ENCODE measurements at regions not wholly inside any gene's neighbourhood (a gene's known extent, or its start where the extent isn't known, plus 50 kb on each side); places are given as distances from the start of the nearest gene placed in this dataset.
"Not testable (repeated sequence)": the region's sequence is repeated elsewhere in the genome, so short reads cannot be mapped to it uniquely, and the experiment has no call there.

- ATAC-seq (ENCODE audit: low FRiP score) = no peak
Observed at GRCh38 chr14:21804981-21805380, 131.4 kb upstream of the OR4E1 start.

GRCh38 chr14:21802441-21802840 is 128.8 kb upstream of the OR4E1 start:
- H3K9me3 ChIP-seq (ENCODE audit: control insufficient read depth, low read length) = no peaks in the 10 kb centered on the region
- 67 to 68% methylated on average over 1 of the region's 1 CpG for WGBS, 2 donors

More at GRCh38 chr14:21804981-21805380, 131.4 kb upstream of the OR4E1 start:
- no peak for DNase-seq
- Histone ChIP-seq H3K27me3 (ENCODE audit: control insufficient read depth in 1 of 2, insufficient read depth in 2 of 2, low read length in 1 of 2) (no peaks in the 10 kb centered on the region), H3K9me3 (ENCODE audit: control insufficient read depth, low read length) (no peaks in the 10 kb centered on the region), H3K4me3 (ENCODE audit: low read length in 2 of 2) (no peak overlapping the region), H3K36me3 (ENCODE audit: control insufficient read depth in 1 of 2, insufficient read depth in 2 of 2, low read length in 1 of 2) (no peaks in the 10 kb centered on the region), H3K27ac (ENCODE audit: low read depth in 1 of 2, low read length in 2 of 2) (no peak overlapping the region), H3K4me1 (ENCODE audit: control insufficient read depth in 1 of 2, insufficient read depth in 2 of 2, low read length in 2 of 2) (no peaks in the 10 kb centered on the region)
- intact Hi-C loops (cut with DNase I) = no loop called here
- 72 to 83% methylated on average over 2 of the region's 2 CpGs for WGBS, 2 donors

GRCh38 chr14:21796916-21797315 is 123.3 kb upstream of the OR4E1 start:
- Histone ChIP-seq H3K4me3 (ENCODE audit: low read length in 2 of 2) (no peak overlapping the region), H3K36me3 (ENCODE audit: control insufficient read depth in 1 of 2, insufficient read depth in 2 of 2, low read length in 1 of 2) (no peaks in the 10 kb centered on the region), H3K27me3 (ENCODE audit: control insufficient read depth in 1 of 2, insufficient read depth in 2 of 2, low read length in 1 of 2) (no peaks in the 10 kb centered on the region), H3K27ac (ENCODE audit: low read depth in 1 of 2, low read length in 2 of 2) (no peak overlapping the region), H3K9me3 (ENCODE audit: control insufficient read depth, low read length) (no peaks in the 10 kb centered on the region), H3K4me1 (ENCODE audit: control insufficient read depth in 1 of 2, insufficient read depth in 2 of 2, low read length in 2 of 2) (no peaks in the 10 kb centered on the region)
- DNase-seq = no peak
- no peak for ATAC-seq (ENCODE audit: low FRiP score)
- WGBS, 2 donors = 50 to 52% methylated on average over 2 of the region's 2 CpGs
- intact Hi-C loops (cut with DNase I) = no loop called here

More at GRCh38 chr14:21802441-21802840, 128.8 kb upstream of the OR4E1 start:
- intact Hi-C loops (cut with DNase I) = no loop called here
- DNase-seq = no peak
- no peak for ATAC-seq (ENCODE audit: low FRiP score)
- H3K4me1 ChIP-seq (ENCODE audit: control insufficient read depth in 1 of 2, insufficient read depth in 2 of 2, low read length in 2 of 2) = no peaks in the 10 kb centered on the region
- H3K36me3 ChIP-seq (ENCODE audit: control insufficient read depth in 1 of 2, insufficient read depth in 2 of 2, low read length in 1 of 2) = no peaks in the 10 kb centered on the region
- H3K27me3 ChIP-seq (ENCODE audit: control insufficient read depth in 1 of 2, insufficient read depth in 2 of 2, low read length in 1 of 2) = no peaks in the 10 kb centered on the region
- H3K27ac ChIP-seq (ENCODE audit: low read depth in 1 of 2, low read length in 2 of 2) = no peak overlapping the region
- no peak overlapping the region for H3K4me3 ChIP-seq (ENCODE audit: low read length in 2 of 2)

GRCh38 chr14:21795456-21795855 is 121.8 kb upstream of the OR4E1 start:
- WGBS, 2 donors = 28 to 31% methylated on average over 2 of the region's 2 CpGs
- H3K9me3 ChIP-seq (ENCODE audit: control insufficient read depth, low read length) = no peaks in the 10 kb centered on the region
- ATAC-seq (ENCODE audit: low FRiP score) = no peak
- no peak overlapping the region for H3K27ac ChIP-seq (ENCODE audit: low read depth in 1 of 2, low read length in 2 of 2)
- no peaks in the 10 kb centered on the region for H3K27me3 ChIP-seq (ENCODE audit: control insufficient read depth in 1 of 2, insufficient read depth in 2 of 2, low read length in 1 of 2)
- no peak for DNase-seq
- no peaks in the 10 kb centered on the region for H3K36me3 ChIP-seq (ENCODE audit: control insufficient read depth in 1 of 2, insufficient read depth in 2 of 2, low read length in 1 of 2)
- no peaks in the 10 kb centered on the region for H3K4me1 ChIP-seq (ENCODE audit: control insufficient read depth in 1 of 2, insufficient read depth in 2 of 2, low read length in 2 of 2)
- H3K4me3 ChIP-seq (ENCODE audit: low read length in 2 of 2) = no peak overlapping the region
- intact Hi-C loops (cut with DNase I) = no loop called here

GRCh38 chr14:21791749-21792148 is 118.1 kb upstream of the OR4E1 start:
- Histone ChIP-seq H3K4me1 (ENCODE audit: control insufficient read depth in 1 of 2, insufficient read depth in 2 of 2, low read length in 2 of 2) (no peaks in the 10 kb centered on the region), H3K9me3 (ENCODE audit: control insufficient read depth, low read length) (no peaks in the 10 kb centered on the region), H3K4me3 (ENCODE audit: low read length in 2 of 2) (no peak overlapping the region), H3K27me3 (ENCODE audit: control insufficient read depth in 1 of 2, insufficient read depth in 2 of 2, low read length in 1 of 2) (no peaks in the 10 kb centered on the region), H3K36me3 (ENCODE audit: control insufficient read depth in 1 of 2, insufficient read depth in 2 of 2, low read length in 1 of 2) (no peaks in the 10 kb centered on the region), H3K27ac (ENCODE audit: low read depth in 1 of 2, low read length in 2 of 2) (no peak overlapping the region)
- no peak for DNase-seq
- no peak for ATAC-seq (ENCODE audit: low FRiP score)
- intact Hi-C loops (cut with DNase I) = no loop called here
- 46 to 49% methylated on average over 6 of the region's 6 CpGs for WGBS, 2 donors

GRCh38 chr14:21788687-21789086 is 115.1 kb upstream of the OR4E1 start:
- intact Hi-C loops (cut with DNase I); H3K36me3 ChIP-seq (ENCODE audit: control insufficient read depth in 1 of 2, insufficient read depth in 2 of 2, low read length in 1 of 2); H3K27me3 ChIP-seq (ENCODE audit: control insufficient read depth in 1 of 2, insufficient read depth in 2 of 2, low read length in 1 of 2); DNase-seq; H3K4me3 ChIP-seq (ENCODE audit: low read length in 2 of 2); H3K9me3 ChIP-seq (ENCODE audit: control insufficient read depth, low read length); H3K4me1 ChIP-seq (ENCODE audit: control insufficient read depth in 1 of 2, insufficient read depth in 2 of 2, low read length in 2 of 2); H3K27ac ChIP-seq (ENCODE audit: low read depth in 1 of 2, low read length in 2 of 2); ATAC-seq (ENCODE audit: low FRiP score): not testable (repeated sequence)
- WGBS, 2 donors = 69 to 71% methylated on average over 1 of the region's 1 CpG

GRCh38 chr14:21787242-21787641 is 113.6 kb upstream of the OR4E1 start:
- ATAC-seq (ENCODE audit: low FRiP score); H3K27ac ChIP-seq (ENCODE audit: low read depth in 1 of 2, low read length in 2 of 2); intact Hi-C loops (cut with DNase I); DNase-seq; H3K9me3 ChIP-seq (ENCODE audit: control insufficient read depth, low read length); H3K27me3 ChIP-seq (ENCODE audit: control insufficient read depth in 1 of 2, insufficient read depth in 2 of 2, low read length in 1 of 2); H3K36me3 ChIP-seq (ENCODE audit: control insufficient read depth in 1 of 2, insufficient read depth in 2 of 2, low read length in 1 of 2); H3K4me3 ChIP-seq (ENCODE audit: low read length in 2 of 2); H3K4me1 ChIP-seq (ENCODE audit: control insufficient read depth in 1 of 2, insufficient read depth in 2 of 2, low read length in 2 of 2): not testable (repeated sequence)
- 86 to 92% methylated on average over 1 of the region's 1 CpG for WGBS, 2 donors

- H3K36me3 ChIP-seq (ENCODE audit: control insufficient read depth in 1 of 2, insufficient read depth in 2 of 2, low read length in 1 of 2) = no peaks in the 10 kb centered on the region
- no peak overlapping the region for H3K4me3 ChIP-seq (ENCODE audit: low read length in 2 of 2)
- intact Hi-C loops (cut with DNase I) = no loop called here
- no peaks in the 10 kb centered on the region for H3K27me3 ChIP-seq (ENCODE audit: control insufficient read depth in 1 of 2, insufficient read depth in 2 of 2, low read length in 1 of 2)
- no peak overlapping the region for H3K27ac ChIP-seq (ENCODE audit: low read depth in 1 of 2, low read length in 2 of 2)
- 83 to 90% methylated on average over 6 of the region's 6 CpGs for WGBS, 2 donors
- no peak for ATAC-seq (ENCODE audit: low FRiP score)
- DNase-seq = no peak
- H3K4me1 ChIP-seq (ENCODE audit: control insufficient read depth in 1 of 2, insufficient read depth in 2 of 2, low read length in 2 of 2) = no peaks in the 10 kb centered on the region
- no peaks in the 10 kb centered on the region for H3K9me3 ChIP-seq (ENCODE audit: control insufficient read depth, low read length)
Observed at GRCh38 chr14:21781543-21781942, 107.9 kb upstream of the OR4E1 start.

GRCh38 chr14:21780429-21781084 is 106.9 kb upstream of the OR4E1 start:
- 75 to 82% methylated on average over 14 of the region's 14 CpGs for whole genome bisulfite sequencing, 2 donors
- H3K27me3 ChIP-seq (ENCODE audit: control insufficient read depth in 1 of 2, insufficient read depth in 2 of 2, low read length in 1 of 2) = no peaks in the 10 kb centered on the region
- ATAC-seq (ENCODE audit: low FRiP score) = no peak
- H3K27ac ChIP-seq (ENCODE audit: low read depth in 1 of 2, low read length in 2 of 2) = no peak overlapping the region
- H3K4me3 ChIP-seq (ENCODE audit: low read length in 2 of 2) = no peak overlapping the region
- DNase-seq = no peak
- no peaks in the 10 kb centered on the region for H3K36me3 ChIP-seq (ENCODE audit: control insufficient read depth in 1 of 2, insufficient read depth in 2 of 2, low read length in 1 of 2)
- intact Hi-C loops (cut with DNase I) = no loop called here
- no peaks in the 10 kb centered on the region for H3K9me3 ChIP-seq (ENCODE audit: control insufficient read depth, low read length)
- no peaks in the 10 kb centered on the region for H3K4me1 ChIP-seq (ENCODE audit: control insufficient read depth in 1 of 2, insufficient read depth in 2 of 2, low read length in 2 of 2)

Measured in aorta (tissue), 5 donors.